ENCODE measurements at regions not wholly inside any gene's neighbourhood (a gene's known extent, or its start where the extent isn't known, plus 50 kb on each side); places are given as distances from the start of the nearest gene placed in this dataset.

GRCh38 chr17:33924104-33924503, 331.0 kb upstream of the CCL2 start:
- DNase-seq, result peak; percentile 93

DNA sequence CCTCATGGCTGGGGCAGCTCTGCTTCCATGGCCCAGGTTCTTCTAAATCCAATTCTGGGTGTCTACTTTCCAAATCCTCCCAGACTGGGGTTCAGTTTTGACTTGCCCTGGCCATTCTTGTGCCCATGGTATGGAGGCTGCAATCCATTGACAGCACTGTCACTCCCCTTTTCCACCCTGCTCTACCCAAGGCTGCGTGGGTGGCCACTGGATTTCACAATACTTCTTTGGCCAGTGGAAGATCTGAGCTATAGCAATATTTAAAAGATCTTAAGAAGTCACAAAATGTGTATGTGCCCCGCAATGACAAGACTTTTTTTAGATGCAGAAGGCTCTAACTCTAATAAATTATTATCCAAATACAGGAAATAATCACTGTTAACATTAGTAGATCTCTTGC, 329.4 kb upstream of the CCL2 start:
- no peak for DNase-seq

- DNase-seq, result peak; percentile 97
Measured at GRCh38 chr17:33927732-33928133, 327.4 kb upstream of the CCL2 start.

DNA sequence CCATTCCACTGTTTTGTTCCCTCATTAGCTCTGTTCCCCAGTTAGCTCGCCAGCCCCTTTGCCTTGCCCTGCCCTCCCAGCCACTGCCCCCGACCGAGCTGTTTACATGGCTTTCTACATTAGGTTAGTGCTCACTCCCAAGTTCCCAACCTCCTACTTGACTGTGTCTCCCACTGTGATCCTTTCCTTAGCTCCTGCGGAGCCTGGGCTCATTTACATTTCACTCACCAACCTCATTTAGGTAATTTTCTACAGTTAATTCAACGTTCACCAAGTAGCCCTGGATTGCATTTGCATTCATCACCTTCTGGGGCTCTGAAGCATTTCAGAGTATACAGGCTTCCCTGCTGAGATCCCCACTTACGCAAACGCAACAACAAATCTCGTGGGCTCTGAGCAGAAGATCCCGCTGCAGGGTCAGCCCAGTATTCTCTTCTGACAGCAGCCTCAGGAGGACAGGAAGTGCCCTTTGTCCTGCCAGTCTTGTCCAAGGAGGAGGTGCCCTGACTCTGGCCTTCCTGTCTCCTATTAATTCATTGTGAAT, 325.8 kb upstream of the CCL2 start:
- peak; percentile 99 for DNase-seq

DNA sequence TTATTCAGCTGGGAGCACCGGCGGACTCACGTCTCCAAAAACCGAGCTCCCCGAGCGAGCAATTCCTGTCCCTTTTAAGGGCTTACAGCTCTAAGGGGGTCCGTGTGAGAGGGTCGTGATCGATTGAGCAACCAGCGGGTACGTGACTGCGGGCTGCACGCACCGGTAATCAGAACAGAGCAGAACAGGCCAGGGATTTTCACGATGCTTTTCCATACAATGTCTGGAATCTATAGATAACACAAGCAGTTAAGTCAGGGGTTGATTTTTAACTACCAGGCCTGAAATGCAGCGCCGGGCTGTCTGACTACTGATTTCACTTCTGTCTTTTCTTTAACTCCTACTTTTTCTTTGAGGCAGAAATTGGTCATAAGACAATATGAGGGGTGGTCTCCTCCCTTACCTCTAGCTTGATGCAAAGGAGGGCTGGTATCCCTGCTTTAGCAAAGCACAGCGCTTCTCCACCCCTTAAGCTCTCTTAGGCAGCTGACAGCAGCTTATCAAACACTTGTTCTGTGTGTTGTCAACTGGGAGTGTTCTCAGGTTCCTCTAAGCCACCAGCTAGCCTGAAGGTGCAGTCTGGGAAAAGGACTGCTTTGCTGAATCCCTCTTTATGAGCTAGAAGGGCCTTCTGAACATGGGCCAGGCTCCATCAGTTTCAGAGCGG, 323.8 kb upstream of the CCL2 start:
- peak; percentile 30 for DNase-seq

DNA sequence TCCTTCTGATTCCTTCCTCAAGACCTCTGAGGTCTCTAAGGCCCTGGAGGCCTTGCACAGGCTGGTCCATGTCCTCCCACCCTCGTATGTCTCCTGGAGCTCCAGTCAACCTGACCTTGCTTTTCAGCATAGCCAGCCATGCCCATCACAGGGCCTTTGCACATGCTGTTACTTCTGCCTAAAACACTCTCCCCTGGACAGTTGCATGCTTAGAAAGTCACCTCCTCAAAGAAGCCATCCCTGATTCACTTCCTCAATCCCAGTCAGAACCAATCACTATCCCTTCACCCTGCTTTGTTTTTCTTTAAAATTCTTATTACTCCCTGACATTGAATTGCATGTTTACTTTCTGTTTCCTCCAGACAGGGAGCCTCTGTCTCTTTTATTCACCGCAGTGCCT, 322.1 kb upstream of the CCL2 start:
- DNase-seq, result peak; percentile 39

- peak; percentile 43 for DNase-seq
Measured at GRCh38 chr17:33933576-33933975, 321.5 kb upstream of the CCL2 start.

- no peak for DNase-seq
Measured at GRCh38 chr17:33934696-33935095, 320.4 kb upstream of the CCL2 start.

DNA sequence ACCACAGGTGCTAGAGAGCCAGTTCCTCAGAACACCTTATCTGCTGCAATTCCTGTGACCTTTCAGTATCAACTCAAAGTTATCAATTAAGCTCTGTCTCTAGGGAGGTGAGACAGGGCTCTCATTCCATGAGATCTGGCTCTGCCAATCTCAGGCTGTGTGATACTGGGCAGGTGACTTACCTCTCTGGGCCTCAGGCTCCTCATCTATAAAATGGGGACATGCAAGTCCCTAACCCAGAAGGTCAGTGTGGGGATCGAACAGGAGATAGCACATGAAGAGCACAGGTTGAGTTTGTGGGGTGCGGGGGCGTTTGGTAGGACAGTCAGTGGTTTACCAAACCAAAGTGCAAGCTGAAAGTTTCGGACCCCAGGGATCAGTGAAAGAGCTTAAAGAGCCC, 319.3 kb upstream of the CCL2 start:
- DNase-seq, result no peak

GRCh38 chr17:33936764-33937163, 318.3 kb upstream of the CCL2 start:
- no peak for DNase-seq

- DNase-seq, result no peak
Measured at GRCh38 chr17:33939959-33940358, 315.1 kb upstream of the CCL2 start.

GRCh38 chr17:33940769-33941370, 314.2 kb upstream of the CCL2 start:
- no peak for DNase-seq

GRCh38 chr17:33941744-33942143, 313.3 kb upstream of the CCL2 start:
- no peak for DNase-seq

DNA sequence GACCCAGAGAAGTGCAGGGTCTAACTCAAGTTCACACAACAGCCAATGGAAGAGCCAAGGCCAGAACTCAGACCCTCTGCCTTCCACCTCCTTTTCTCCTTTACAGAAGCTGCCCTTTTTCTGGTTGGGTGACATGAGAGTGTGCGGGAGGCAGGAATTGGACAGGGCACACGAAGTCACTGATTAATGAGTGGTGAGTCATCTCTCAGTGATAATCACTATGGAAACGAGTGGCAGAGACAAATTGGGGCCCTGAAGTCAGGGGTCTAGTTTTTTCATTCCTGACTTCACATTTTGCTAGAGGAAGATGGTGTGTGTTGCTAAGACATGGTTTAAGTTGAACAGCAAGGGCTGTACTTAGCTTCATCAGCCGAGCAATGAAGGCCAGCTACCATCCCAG, 312.7 kb upstream of the CCL2 start:
- no peak for DNase-seq

- DNase-seq, result no peak
Measured at GRCh38 chr17:33944412-33944811, 310.7 kb upstream of the CCL2 start.

- DNase-seq, result peak; percentile 30
Measured at GRCh38 chr17:33944826-33945225, 310.3 kb upstream of the CCL2 start.

DNA sequence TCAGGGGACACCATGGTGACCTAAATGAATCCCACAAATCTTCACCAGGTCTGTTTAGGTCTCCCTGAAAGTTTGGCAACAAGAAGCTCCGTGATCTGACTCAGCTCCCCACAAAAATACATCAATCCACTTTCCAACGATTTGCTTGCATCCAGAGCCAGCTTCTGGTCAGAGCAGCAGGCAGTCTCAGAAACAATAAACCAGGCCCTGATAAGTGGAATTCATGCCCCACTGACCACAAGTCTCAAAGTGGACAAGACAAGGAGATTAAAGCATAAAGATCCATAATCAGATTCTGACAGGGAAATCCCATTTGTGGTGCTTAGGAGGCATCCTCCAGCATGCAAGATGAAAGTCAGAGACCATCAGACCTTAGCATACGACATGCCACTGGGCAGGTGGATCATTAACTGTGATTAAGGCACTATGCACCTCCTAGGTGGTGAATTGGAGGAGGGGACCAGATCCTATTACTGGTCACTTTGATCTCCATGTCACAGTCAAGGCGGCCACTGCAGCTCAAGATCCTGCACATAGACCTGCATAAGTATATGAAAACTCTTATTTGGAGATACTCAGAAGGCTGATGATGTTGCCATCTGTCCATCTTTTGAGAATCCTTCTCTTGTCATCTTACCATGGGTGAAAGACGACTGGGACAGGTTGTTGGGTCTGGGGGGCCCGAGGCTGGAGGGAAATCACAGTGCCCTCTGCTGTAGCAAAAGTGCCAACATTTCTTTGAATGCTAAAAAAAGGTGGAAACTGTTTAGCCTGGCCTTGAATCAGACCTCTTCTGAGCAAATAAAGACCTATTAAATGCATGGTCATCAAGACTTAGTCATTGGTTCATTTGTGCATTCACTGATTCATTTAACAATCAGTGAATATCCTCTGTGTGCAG, 309.2 kb upstream of the CCL2 start:
- DNase-seq, result peak; percentile 16

DNA sequence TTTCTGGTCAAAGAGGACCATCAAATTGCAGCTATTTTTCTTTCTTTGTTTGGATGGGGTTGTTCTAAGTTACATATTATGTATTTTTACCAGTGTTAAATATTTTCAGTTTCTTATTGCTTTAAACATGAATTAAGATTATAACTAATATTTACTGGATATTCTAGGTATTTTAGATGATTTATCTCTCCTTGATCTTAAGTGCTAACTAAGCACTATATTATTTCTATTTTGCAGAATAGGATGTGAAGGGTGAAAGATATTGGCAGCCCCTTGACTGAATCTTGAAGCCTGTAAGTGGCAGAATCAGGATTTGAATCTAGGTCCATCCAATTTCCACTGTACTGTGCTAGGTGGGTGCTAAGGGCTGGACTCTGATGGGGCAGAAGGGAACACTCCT, 307.3 kb upstream of the CCL2 start:
- no peak for DNase-seq

DNA sequence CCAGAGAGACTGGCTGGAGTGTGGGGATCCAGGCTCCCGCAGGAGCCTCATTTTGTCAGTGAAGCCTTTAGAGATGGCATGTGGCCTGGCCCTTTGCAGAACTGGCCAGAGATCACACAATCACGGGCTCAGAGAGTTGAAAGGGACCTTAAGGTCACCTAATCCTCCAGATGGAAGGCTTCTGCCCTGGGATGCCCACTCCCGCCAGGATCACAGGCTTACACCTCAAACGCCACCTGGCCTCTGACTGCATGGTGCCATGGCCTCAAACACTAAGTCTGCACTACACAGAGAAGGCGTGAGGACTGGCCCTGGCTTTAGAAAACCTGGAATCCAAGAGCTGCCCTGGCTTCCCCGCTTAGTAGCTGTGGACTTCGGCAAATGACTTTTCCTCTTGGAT, 306.8 kb upstream of the CCL2 start:
- DNase-seq, result no peak

- peak; percentile 81 for DNase-seq
Measured at GRCh38 chr17:33949100-33949499, 306.0 kb upstream of the CCL2 start.

DNA sequence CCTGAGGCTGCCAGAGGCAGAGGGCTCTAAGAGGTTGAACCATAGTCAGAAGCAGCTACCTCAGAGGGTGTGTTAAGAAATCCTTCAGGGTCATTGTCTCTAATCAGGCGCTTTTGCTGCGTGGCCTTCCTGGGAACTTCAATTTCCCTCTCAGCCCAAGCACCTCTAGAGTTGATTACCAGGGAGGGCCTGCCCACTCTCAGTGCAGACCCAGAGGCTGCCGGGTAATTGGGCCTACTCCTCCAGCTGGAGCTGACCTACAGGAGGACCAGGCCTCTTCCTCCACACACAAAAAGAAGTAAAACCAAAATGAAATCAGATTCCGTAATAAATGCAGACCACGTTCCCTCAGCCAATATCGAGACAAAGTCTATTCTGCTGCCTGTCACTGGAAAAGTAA, 305.0 kb upstream of the CCL2 start:
- DNase-seq, result no peak

DNA sequence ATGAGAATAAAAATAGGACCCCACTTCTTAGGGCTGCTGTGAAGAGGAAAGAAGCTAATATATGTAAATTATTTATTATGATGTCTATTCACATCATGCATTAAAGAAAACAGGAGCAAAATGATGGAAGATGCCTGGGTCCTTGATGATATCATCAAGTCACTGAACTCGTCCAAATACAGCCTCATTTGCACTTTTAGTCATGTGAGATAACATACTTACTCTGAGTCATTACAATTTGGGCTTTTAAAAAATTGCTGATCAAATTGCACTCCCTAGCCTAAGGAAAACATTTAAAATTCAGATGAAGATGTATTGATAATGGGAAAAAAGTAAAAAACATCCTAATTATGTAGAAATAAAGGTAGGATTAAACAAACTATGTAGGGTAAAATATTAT, 302.7 kb upstream of the CCL2 start:
- DNase-seq, result no peak

DNA sequence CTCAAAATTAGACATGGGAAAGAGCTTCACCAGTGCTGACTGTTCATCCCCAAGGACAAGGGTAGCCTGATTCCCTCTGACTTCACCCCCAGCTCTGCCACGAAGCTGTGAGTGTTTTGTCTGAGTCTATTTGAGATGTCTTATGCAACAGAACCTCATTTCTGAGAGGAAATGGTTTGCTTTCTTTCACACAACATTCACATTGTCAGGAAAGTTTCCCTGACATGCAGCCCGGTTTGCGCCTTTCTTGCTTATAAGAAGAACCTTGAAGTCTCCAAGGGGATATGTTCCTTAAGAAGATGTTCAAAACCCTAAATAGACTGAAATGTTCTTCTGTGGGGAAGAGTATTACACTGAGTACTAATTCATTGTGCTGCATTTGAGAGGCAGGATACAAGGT, 300.5 kb upstream of the CCL2 start:
- no peak for DNase-seq

DNA sequence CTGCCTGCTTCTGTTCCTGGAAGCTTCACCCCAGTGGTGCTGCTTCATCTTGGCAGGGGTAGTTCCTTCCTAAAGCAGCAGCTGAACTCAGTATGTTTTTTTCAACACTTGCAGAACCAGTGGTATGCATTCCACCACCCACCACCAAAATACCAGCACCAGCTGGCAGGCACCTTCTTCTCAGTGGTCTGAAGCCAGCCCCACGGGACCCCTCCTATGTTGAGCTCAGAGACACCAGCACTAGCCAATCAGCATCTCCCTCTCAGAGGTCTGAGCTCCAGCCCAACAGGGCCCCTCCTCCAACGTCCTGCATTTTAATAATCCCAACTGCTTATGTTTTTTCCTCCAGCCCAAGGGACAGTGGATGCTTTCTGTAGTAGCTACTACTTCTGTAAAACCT, 299.6 kb upstream of the CCL2 start:
- DNase-seq, result no peak

All from NCI-H69 (cell line).